ENCODE measurements at regions not wholly inside any gene's neighbourhood (a gene's known extent, or its start where the extent isn't known, plus 50 kb on each side); places are given as distances from the start of the nearest gene placed in this dataset.
"Not testable (repeated sequence)": the region's sequence is repeated elsewhere in the genome, so short reads cannot be mapped to it uniquely, and the experiment has no call there.

- not testable (repeated sequence) for DNase-seq (ENCODE audit: low spot score); ATAC-seq
Observed at GRCh38 chr5:100066020-100066419, 469.2 kb upstream of the FAM174A start.

- ATAC-seq (no peak), DNase-seq (ENCODE audit: low spot score) (no peak)
Observed at GRCh38 chr5:100043475-100043874, 491.7 kb upstream of the FAM174A start.

- ATAC-seq, result no peak
- DNase-seq (ENCODE audit: low spot score), result no peak
Observed at GRCh38 chr5:100026606-100027005, 508.6 kb upstream of the FAM174A start.

GRCh38 chr5:100023536-100023935 lies 511.6 kb upstream of the FAM174A start:
- DNase-seq (ENCODE audit: low spot score) (no peak), ATAC-seq (no peak)

- no peak for DNase-seq (ENCODE audit: low spot score)
- ATAC-seq, result no peak
Observed at GRCh38 chr5:100017520-100018262, 517.5 kb upstream of the FAM174A start.

- not testable (repeated sequence) for ATAC-seq; DNase-seq (ENCODE audit: low spot score)
Observed at GRCh38 chr5:100013305-100013704, 521.9 kb upstream of the FAM174A start.

- DNase-seq (ENCODE audit: low spot score); ATAC-seq: not testable (repeated sequence)
Observed at GRCh38 chr5:100011160-100011559, 524.0 kb upstream of the FAM174A start.

GRCh38 chr5:100004969-100005368 lies 530.2 kb upstream of the FAM174A start:
- ATAC-seq, result no peak
- DNase-seq (ENCODE audit: low spot score), result no peak

GRCh38 chr5:99998319-99998718 lies 536.9 kb upstream of the FAM174A start:
- ATAC-seq (no peak), DNase-seq (ENCODE audit: low spot score) (no peak)

- DNase-seq (ENCODE audit: low spot score) (no peak), ATAC-seq (no peak)
Observed at GRCh38 chr5:99995407-99995806, 539.8 kb upstream of the FAM174A start.

- DNase-seq (ENCODE audit: low spot score) (no peak), ATAC-seq (no peak)
Observed at GRCh38 chr5:99973779-99974178, 561.4 kb upstream of the FAM174A start.

- DNase-seq (ENCODE audit: low spot score), result no peak
Observed at GRCh38 chr5:99955962-99956361, 579.2 kb upstream of the FAM174A start.

GRCh38 chr5:99955006-99955405 lies 580.2 kb upstream of the FAM174A start:
- DNase-seq (ENCODE audit: low spot score), result peak; percentile 39
- ATAC-seq, result no peak

More at GRCh38 chr5:99955962-99956361, 579.2 kb upstream of the FAM174A start:
- ATAC-seq, result no peak

- no peak for DNase-seq (ENCODE audit: low spot score)
- no peak for ATAC-seq
Observed at GRCh38 chr5:99949969-99950524, 585.1 kb upstream of the FAM174A start.

GRCh38 chr5:99949361-99949760 lies 585.8 kb upstream of the FAM174A start:
- ATAC-seq (no peak), DNase-seq (ENCODE audit: low spot score) (no peak)

- DNase-seq (ENCODE audit: low spot score) (no peak), ATAC-seq (no peak)
Observed at GRCh38 chr5:99948850-99949249, 586.3 kb upstream of the FAM174A start.

- DNase-seq (ENCODE audit: low spot score), result no peak
- ATAC-seq, result no peak
Observed at GRCh38 chr5:99945478-99946442, 589.4 kb upstream of the FAM174A start.

GRCh38 chr5:99940540-99940939 lies 594.6 kb upstream of the FAM174A start:
- DNase-seq (ENCODE audit: low spot score), result no peak
- no peak for ATAC-seq

- ATAC-seq, result no peak
- DNase-seq (ENCODE audit: low spot score), result no peak
Observed at GRCh38 chr5:99936911-99937310, 598.3 kb upstream of the FAM174A start.

- no peak for ATAC-seq
Observed at GRCh38 chr5:99929806-99930135, 605.4 kb upstream of the FAM174A start.

GRCh38 chr5:99929067-99929805 lies 605.9 kb upstream of the FAM174A start:
- ATAC-seq, result no peak
- DNase-seq (ENCODE audit: low spot score), result no peak

More at GRCh38 chr5:99929806-99930135, 605.4 kb upstream of the FAM174A start:
- no peak for DNase-seq (ENCODE audit: low spot score)
